IMR-90 (cell line): ENCODE measurements at regions not wholly inside any gene's neighbourhood (a gene's known extent, or its start where the extent isn't known, plus 50 kb on each side); places are given as distances from the start of the nearest gene placed in this dataset.

Source experiments
- ATAC-seq: fragments of 200-7000 bp; cut with Tn5 transposase; 2 replicates; pipeline ENCODE4 v1.9.1; 2020; ENCODE audit warnings: low read depth, mild to moderate bottlenecking, moderate library complexity
- BruUV-seq: library from RNA; stranded (reverse); fragments of 400-500 nt; replicated peaks from 2 replicates; lab custom pipeline; 2021; lab: Mats Ljungman, UMichigan
- CTCF ChIA-PET: fragments of 300-600 bp; formaldehyde crosslinking; extraction: SDS; loops from one replicate; lab custom pipeline; 2021; ENCODE audit warnings: antibody characterized with exemption; lab: Yijun Ruan, JAX
- POLR2A ChIA-PET: fragments of 300-600 bp; sonication (Branson Sonifier 250); formaldehyde crosslinking; loops from one replicate; lab custom pipeline; 2022; ENCODE audit warnings: antibody characterized with exemption; ENCODE audit not compliant: unreplicated experiment; lab: Charles Lee
- DNase-seq: peaks from one replicate; pipeline ENCODE4 v3.0.0; 2013
- H2AFZ ChIP-seq: replicated peaks from 2 replicates; pipeline ENCODE3; 2013; ENCODE audit warnings: low read length, mild to moderate bottlenecking; ENCODE audit not compliant: poor library complexity
- H2AK5ac ChIP-seq: 2 replicates; pipeline ENCODE4 v1.6.1; 2013; ENCODE audit warnings: low read depth, low read length, inconsistent platforms
- H2AK9ac ChIP-seq: replicated peaks from 2 replicates; pipeline ENCODE3; 2013; ENCODE audit warnings: mild to moderate bottlenecking, low read depth, low read length, moderate library complexity; ENCODE audit not compliant: poor library complexity
- H2BK120ac ChIP-seq: 2 replicates; pipeline ENCODE4 v1.6.1; 2013; ENCODE audit warnings: low read depth, low read length, inconsistent platforms
- H2BK15ac ChIP-seq: 3 replicates; pipeline ENCODE4 v1.6.1; 2013; ENCODE audit warnings: low read depth, low read length, inconsistent platforms
- H2BK20ac ChIP-seq: 2 replicates; pipeline ENCODE4 v1.6.1; 2013; ENCODE audit warnings: low read depth, mild to moderate bottlenecking, inconsistent platforms, low read length, moderate library complexity
- H2BK5ac ChIP-seq: 2 replicates; pipeline ENCODE4 v1.6.1; 2013; ENCODE audit warnings: mild to moderate bottlenecking, low read depth, low read length, inconsistent platforms; ENCODE audit not compliant: poor library complexity, severe bottlenecking
- H3K14ac ChIP-seq: replicated peaks from 2 replicates; pipeline ENCODE4 v1.6.1; 2013; ENCODE audit warnings: low read depth, low read length, inconsistent platforms
- H3K18ac ChIP-seq: 2 replicates; pipeline ENCODE4 v1.6.1; 2013; ENCODE audit warnings: low read depth, low read length, control low read depth
- H3K23ac ChIP-seq: 2 replicates; pipeline ENCODE4 v1.6.1; 2013; ENCODE audit warnings: low read depth, low read length, inconsistent platforms
- H3K27ac ChIP-seq: 2 replicates; pipeline ENCODE4 v1.5.1; 2013; ENCODE audit warnings: mild to moderate bottlenecking, control low read depth, low read length; ENCODE audit not compliant: insufficient read depth
- H3K27me3 ChIP-seq: 2 replicates; pipeline ENCODE4 v1.6.1; 2013; ENCODE audit warnings: low read length; ENCODE audit not compliant: control insufficient read depth, insufficient read depth
- H3K36me3 ChIP-seq: 2 replicates; pipeline ENCODE4 v1.6.1; 2013; ENCODE audit warnings: low read length, mixed read lengths; ENCODE audit not compliant: control insufficient read depth, insufficient read depth
- H3K4ac ChIP-seq: 2 replicates; pipeline ENCODE4 v1.6.1; 2013; ENCODE audit warnings: low read depth, low read length, inconsistent platforms
- H3K4me1 ChIP-seq: 2 replicates; pipeline ENCODE4 v1.6.1; 2013; ENCODE audit warnings: low read length, mixed read lengths; ENCODE audit not compliant: control insufficient read depth, insufficient read depth
- H3K4me2 ChIP-seq: 2 replicates; pipeline ENCODE4 v1.6.1; 2013; ENCODE audit warnings: low read depth, mild to moderate bottlenecking, control low read depth, low read length, moderate library complexity
- H3K4me3 ChIP-seq: 2 replicates; pipeline ENCODE4 v1.5.1; 2013; ENCODE audit warnings: low read depth, mild to moderate bottlenecking, control low read depth, low read length, moderate library complexity; ENCODE audit not compliant: insufficient read depth
- H3K56ac ChIP-seq: 2 replicates; pipeline ENCODE4 v1.6.1; 2013; ENCODE audit warnings: low read length, inconsistent platforms; ENCODE audit not compliant: insufficient read depth; ENCODE audit errors: extremely low read depth
- H3K79me1 ChIP-seq, 2 experiments: 2 replicates each; pipeline ENCODE4 v1.6.1; 2013; ENCODE audit warnings: low read length in 2 of 2, inconsistent platforms in 1 of 2, low read depth in 1 of 2
- H3K9ac ChIP-seq: 2 replicates; pipeline ENCODE4 v1.6.1; 2013; ENCODE audit warnings: low read depth, low read length, control low read depth
- H3K9me1 ChIP-seq: 2 replicates; pipeline ENCODE4 v1.6.1; 2013; ENCODE audit warnings: low read length, inconsistent platforms; ENCODE audit not compliant: insufficient read depth
- H3K9me3 ChIP-seq: 2 replicates; pipeline ENCODE4 v1.6.1; 2013; ENCODE audit warnings: low read length; ENCODE audit not compliant: control insufficient read depth, insufficient read depth
- H4K20me1 ChIP-seq: 2 replicates; pipeline ENCODE4 v1.6.1; 2013; ENCODE audit warnings: low read length, inconsistent platforms; ENCODE audit not compliant: insufficient read depth
- H4K5ac ChIP-seq: 2 replicates; pipeline ENCODE4 v1.6.1; 2013; ENCODE audit warnings: mild to moderate bottlenecking, low read depth, low read length, control low read depth
- H4K8ac ChIP-seq, 2 experiments: 2 replicates each; pipeline ENCODE4 v1.6.1; 2013; ENCODE audit warnings: low read depth in 2 of 2, low read length in 2 of 2, control low read depth in 1 of 2, inconsistent platforms in 1 of 2
- H4K91ac ChIP-seq: 2 replicates; pipeline ENCODE4 v1.6.1; 2013; ENCODE audit warnings: low read depth, low read length, inconsistent platforms; ENCODE audit not compliant: insufficient read depth
- CHD1 ChIP-seq: IDR thresholded peaks from 2 replicates; pipeline ENCODE4 v1.6.1; 2012; ENCODE audit warnings: low read depth, low read length, improper control_type of control experiment
- FOS ChIP-seq: fragments of 150-350 bp; IDR thresholded peaks from 2 replicates; pipeline ENCODE4 v1.6.1; 2016; ENCODE audit warnings: low read depth, low read length
- MAZ ChIP-seq: IDR thresholded peaks from 2 replicates; pipeline ENCODE4 v1.6.1; 2012; ENCODE audit warnings: low read depth, mild to moderate bottlenecking, low read length, improper control_type of control experiment, moderate library complexity, borderline replicate concordance
- NFE2L2 ChIP-seq: fragments of 150-350 bp; IDR thresholded peaks from 2 replicates; pipeline ENCODE4 v1.6.1; 2016; ENCODE audit warnings: low read depth, mild to moderate bottlenecking, low read length
- POLR2A ChIP-seq: IDR thresholded peaks from 2 replicates; pipeline ENCODE4 v1.6.1; 2012; ENCODE audit warnings: mild to moderate bottlenecking, low read depth, low read length
- RAD21 ChIP-seq: IDR thresholded peaks from 2 replicates; pipeline ENCODE4 v1.6.1; 2012; ENCODE audit warnings: low read length, improper control_type of control experiment
- WGBS, 2 experiments: methylation state at CpG; one replicate each; pipeline versions ENCODE4 v1.1.5 to v1.1.7; 2013; ENCODE audit warnings: missing lambda C conversion rate in 2 of 2; ENCODE audit not compliant: insufficient read length in 1 of 2; ENCODE audit errors: extremely low coverage in 2 of 2; 5-methylcytosine and 5-hydroxymethylcytosine counted together
- dilution Hi-C: fragments of 300-500 bp; cut with HindIII; formaldehyde crosslinking; loops from one replicate; pipeline ENCODE4 v1.14.3; 2018; ENCODE audit warnings: low sequenced_read_pairs; ENCODE audit not compliant: unreplicated experiment
- in situ Hi-C: fragments of 300-500 bp; cut with MboI; formaldehyde crosslinking; loops from 3 replicates; pipeline ENCODE4 v1.14.3; 2019; ENCODE audit warnings: low sequenced_read_pairs, inconsistent platforms, mixed read lengths
- intact Hi-C: fragments of 100-400 bp; cut with micrococcal nuclease; formaldehyde crosslinking; loops from 2 replicates; pipeline ENCODE4 v1.10.0; 2022
- TF ChIP-seq, protein P1 (sequence below): fragments of 150-350 bp; IDR thresholded peaks from 2 replicates; pipeline ENCODE4 v1.6.1; 2017; ENCODE audit warnings: mild to moderate bottlenecking, antibody characterized with exemption, low read length, low read depth

GRCh38 chr10:3882855-3883254, 97.8 kb upstream of the KLF6 start:
- no peak for DNase-seq
- Histone ChIP-seq H3K79me1 (0 out of 4 replicates have a peak, but pooled peaks cover 0 to 6% of the 10 kb centered on the region in 2 experiments), H2BK120ac (peak overlapping the region; percentile 2; the same call in 1 of the 2 replicates), H3K23ac (no peak overlapping the region), H3K4me1 (peaks cover 16% of the 10 kb centered on the region), H4K91ac (0 out of 2 replicates have a peak overlapping the region, but pooled peaks have one; percentile 5), H3K9ac (no peak overlapping the region), H2BK5ac (no peak overlapping the region), H3K9me3 (no peaks in the 10 kb centered on the region), H3K4ac (no peak overlapping the region), H3K27ac (no peak overlapping the region), H2BK15ac (no peak overlapping the region), H3K56ac (no peak overlapping the region), H2AK5ac (peak overlapping the region; percentile 0; the same call in 1 of the 2 replicates), H2BK20ac (no peak overlapping the region), H3K27me3 (no peaks in the 10 kb centered on the region), H4K20me1 (no peaks in the 10 kb centered on the region), H3K9me1 (peaks cover 5% of the 10 kb centered on the region; the same call in 1 of the 2 replicates), H2AFZ (no peak overlapping the region), H3K14ac (no peak overlapping the region), H3K36me3 (no peaks in the 10 kb centered on the region), H3K4me2 (no peak overlapping the region), H2AK9ac (no peak overlapping the region), H3K4me3 (no peak overlapping the region), H4K5ac (no peak overlapping the region), H3K18ac (no peak overlapping the region), H4K8ac (no peak overlapping the region)
- intact Hi-C loops (no loop called here), dilution Hi-C loops (no loop called here), in situ Hi-C loops (no loop called here)
- 100% methylated on average over 1 of the region's 4 CpGs; no CpG with 5 or more reads in 1 of the 2 experiments for WGBS, 2 experiments
- ATAC-seq, result no peak
- POLR2A ChIA-PET, result no interaction called here
- CTCF ChIA-PET, result no interaction called here
- no TSS peak for BruUV-seq
- TF ChIP-seq RAD21, result no peak
- TF ChIP-seq FOS, result no peak
- no peak for TF ChIP-seq NFE2L2
- TF ChIP-seq, protein P1, sequence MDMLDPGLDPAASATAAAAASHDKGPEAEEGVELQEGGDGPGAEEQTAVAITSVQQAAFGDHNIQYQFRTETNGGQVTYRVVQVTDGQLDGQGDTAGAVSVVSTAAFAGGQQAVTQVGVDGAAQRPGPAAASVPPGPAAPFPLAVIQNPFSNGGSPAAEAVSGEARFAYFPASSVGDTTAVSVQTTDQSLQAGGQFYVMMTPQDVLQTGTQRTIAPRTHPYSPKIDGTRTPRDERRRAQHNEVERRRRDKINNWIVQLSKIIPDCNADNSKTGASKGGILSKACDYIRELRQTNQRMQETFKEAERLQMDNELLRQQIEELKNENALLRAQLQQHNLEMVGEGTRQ, result no peak
- TF ChIP-seq CHD1, result no peak
- TF ChIP-seq MAZ, result no peak
- TF ChIP-seq POLR2A, result no peak
